HEK293T (cell line): ENCODE measurements at regions not wholly inside any gene's neighbourhood (a gene's known extent, or its start where the extent isn't known, plus 50 kb on each side); places are given as distances from the start of the nearest gene placed in this dataset.

Experiments
- ELF4 ChIP-seq: fragments of 450-650 bp; IDR thresholded peaks from 2 replicates; pipeline ENCODE4 v1.6.1; 2017; ENCODE audit warnings: antibody characterized with exemption
- ZNF384 ChIP-seq: fragments of 450-650 bp; IDR thresholded peaks from 2 replicates; pipeline ENCODE4 v1.6.1; 2016

DNA sequence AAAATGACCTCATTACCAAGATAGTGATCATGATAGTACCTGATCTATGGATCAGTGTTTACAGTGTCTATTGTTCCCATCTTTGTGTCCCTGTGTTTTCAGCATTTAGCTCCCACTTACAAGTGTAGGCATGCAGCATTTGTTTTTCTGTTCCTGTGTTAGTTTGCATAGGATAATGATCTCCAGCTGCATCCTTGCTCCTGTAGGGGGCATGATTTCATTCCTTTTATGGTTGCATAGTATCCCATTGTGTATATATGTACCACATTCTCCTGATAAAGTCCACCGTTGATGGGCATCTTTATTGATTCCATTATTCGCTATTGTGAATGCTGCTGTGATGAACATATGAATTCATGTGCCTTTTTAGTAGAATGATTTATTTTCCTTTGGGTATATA lies 215.4 kb upstream of the NAV3 start:
- TF ChIP-seq ZNF384 (no peak), ELF4 (no peak)
